ENCODE measurements at regions not wholly inside any gene's neighbourhood (a gene's known extent, or its start where the extent isn't known, plus 50 kb on each side); places are given as distances from the start of the nearest gene placed in this dataset.

DNA sequence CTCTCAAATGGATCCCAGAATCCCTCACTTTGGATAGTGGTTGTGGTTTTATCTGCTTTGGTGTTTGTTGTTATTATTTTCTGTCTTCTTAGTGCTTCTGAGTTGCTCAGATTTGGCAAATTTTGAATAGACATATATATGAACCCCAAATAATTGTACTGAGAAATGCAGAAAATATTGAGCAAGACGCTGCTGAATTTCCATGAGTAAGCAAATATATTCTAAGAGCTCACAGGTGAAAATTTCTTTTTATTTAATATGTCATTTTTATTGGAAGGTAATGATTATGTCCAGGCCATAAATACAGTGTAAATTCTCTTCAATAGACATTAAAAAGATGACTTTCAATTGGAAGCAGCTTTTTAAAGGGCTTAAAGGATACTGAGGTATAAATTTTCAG lies 152.1 kb downstream of the FAT3 start:
- H3K56ac ChIP-seq (replicated peaks; ENCODE audit: insufficient read length, low read depth, low read length) = no peak overlapping the region
- H3K18ac ChIP-seq (ENCODE audit: extremely low read depth, low read length) = no peak overlapping the region
- H2BK120ac ChIP-seq (replicated peaks; ENCODE audit: low read depth, low read length) = no peak overlapping the region
- H3K4ac ChIP-seq (replicated peaks; ENCODE audit: insufficient read length, low read depth, low read length) = no peak overlapping the region
- peaks cover 2% of the 10 kb centered on the region; the same call in 1 of the 2 replicates for H3K23me2 ChIP-seq (ENCODE audit: low read depth, low read length)
- no peaks in the 10 kb centered on the region for H3K36me3 ChIP-seq (ENCODE audit: control insufficient read depth in 2 of 4, insufficient read depth in 4 of 4, low read length in 3 of 4)
- H3K79me1 ChIP-seq (ENCODE audit: low read depth, low read length) = peaks cover 3% of the 10 kb centered on the region; the same call in 1 of the 2 replicates
- DNase-seq (ENCODE audit: low read depth in 1 of 2, low spot score in 2 of 2) = no peak
- H2BK20ac ChIP-seq (ENCODE audit: low read length) = no peak overlapping the region
- peaks cover 0 to 7% (median 1%) of the 10 kb centered on the region in 4 experiments; a peak in 1 of 7 replicates for H3K4me1 ChIP-seq (replicated peaks in 1 of 4; ENCODE audit: control insufficient read depth in 3 of 4, insufficient read depth in 4 of 4, low read length in 3 of 4)
- H3K23ac ChIP-seq (ENCODE audit: insufficient read length) = no peak overlapping the region
- ChIA-PET CTCF (ENCODE audit: partially characterized antibody) (interaction anchor here (0.7 to 6.8 kb wide), 7 partner anchors 11 to 215 kb away, joined by 3 to 84 read pairs (median 7); no protein-coding TSS in a partner anchor), POLR2A (ENCODE audit: partially characterized antibody) (no interaction called here)
- no peak overlapping the region for H4K8ac ChIP-seq (ENCODE audit: extremely low read depth, insufficient read depth, low read length)
- 88% methylated on average over 1 of the region's 1 CpG; no CpG with 5 or more reads in 1 of the 2 experiments for WGBS, 2 experiments (ENCODE audit: extremely low coverage in 1 of 2, insufficient coverage in 1 of 2, insufficient read length in 1 of 2, insufficient replicate concordance in 2 of 2, low coverage in 1 of 2, low lambda C conversion rate in 2 of 2, missing lambda C conversion rate in 1 of 2)
- H3K27ac ChIP-seq (ENCODE audit: low read depth, low read length) = no peak overlapping the region
- H4K91ac ChIP-seq (replicated peaks; ENCODE audit: insufficient read length, low read length) = no peak overlapping the region
- no peak overlapping the region for H2BK5ac ChIP-seq (ENCODE audit: low read depth, low read length)
- no peak overlapping the region for H2BK12ac ChIP-seq (ENCODE audit: low read depth, low read length)
- H3K9ac ChIP-seq (replicated peaks in 1 of 4; ENCODE audit: extremely low read depth in 1 of 4, low read depth in 3 of 4, low read length in 3 of 4) = no peak overlapping the region
- peaks cover 0 to 20% of the 10 kb centered on the region in 2 experiments; a peak in 3 of 4 replicates for H3K79me2 ChIP-seq (ENCODE audit: control insufficient read depth in 1 of 2, insufficient read depth in 2 of 2, low read length in 2 of 2)
- H3K14ac ChIP-seq (ENCODE audit: insufficient read length) = no peak overlapping the region
- H2AK5ac ChIP-seq (ENCODE audit: low read depth, low read length) = no peak overlapping the region
- FAIRE-seq = no peak
- no peaks in the 10 kb centered on the region for H3K9me3 ChIP-seq (ENCODE audit: insufficient read depth in 2 of 2, low read depth in 1 of 2, low read length in 1 of 2)
- no peaks in the 10 kb centered on the region for H4K20me1 ChIP-seq (replicated peaks in 1 of 2; ENCODE audit: control insufficient read depth in 1 of 2, insufficient read depth in 2 of 2, low read length in 2 of 2)
- no peak overlapping the region for H3K4me3 ChIP-seq (ENCODE audit: extremely low read depth in 1 of 4, insufficient read depth in 2 of 4, low read depth in 3 of 4, low read length in 4 of 4)
- no peak overlapping the region for H4K5ac ChIP-seq (ENCODE audit: insufficient read length, low read depth, low read length)
- H2AFZ ChIP-seq (ENCODE audit: low read length) = no peak overlapping the region
- H3K4me2 ChIP-seq (ENCODE audit: insufficient read depth in 1 of 2, low read depth in 2 of 2, low read length in 2 of 2) = no peak overlapping the region
- H3K27me3 ChIP-seq (replicated peaks in 1 of 4; ENCODE audit: control insufficient read depth in 3 of 4, extremely low read depth in 1 of 4, insufficient read depth in 3 of 4, low read length in 3 of 4) = no peaks in the 10 kb centered on the region
- no peak overlapping the region for H2BK15ac ChIP-seq (ENCODE audit: low read length)
- TF ChIP-seq GABPA (IDR thresholded peaks at IDR 0.05; ENCODE audit: borderline replicate concordance, insufficient read depth, low read length) = no peak
